Fibroblast of the conjunctiva (primary cell): ENCODE measurements at regions not wholly inside any gene's neighbourhood (a gene's known extent, or its start where the extent isn't known, plus 50 kb on each side); places are given as distances from the start of the nearest gene placed in this dataset.
"Not testable (repeated sequence)": the region's sequence is repeated elsewhere in the genome, so short reads cannot be mapped to it uniquely, and the experiment has no call there.

Experiments used
- DNase-seq: peaks from one replicate; pipeline ENCODE4 v3.0.0-alpha.2; 2010; ENCODE audit warnings: low read depth

DNA sequence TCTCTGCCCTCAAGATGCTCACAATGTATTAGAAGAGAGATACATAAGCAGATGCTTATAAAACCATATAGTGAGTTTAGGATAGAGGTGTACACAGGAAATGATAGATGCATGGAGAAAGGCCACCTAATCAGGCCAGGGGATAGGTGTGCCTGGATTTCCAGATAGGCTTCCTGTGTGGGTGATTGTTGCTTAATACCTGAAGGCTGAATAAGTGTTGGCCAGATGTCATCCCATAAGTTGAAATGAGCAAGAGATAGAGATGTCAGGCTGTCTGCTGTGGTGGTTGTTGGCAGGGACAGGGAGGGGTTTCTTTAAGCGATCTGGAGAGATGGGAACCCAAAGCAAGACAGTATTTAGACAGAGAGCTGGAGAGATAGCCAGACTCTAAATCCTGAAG lies 109.8 kb upstream of the SGK1 start:
- DNase-seq = no peak

DNA sequence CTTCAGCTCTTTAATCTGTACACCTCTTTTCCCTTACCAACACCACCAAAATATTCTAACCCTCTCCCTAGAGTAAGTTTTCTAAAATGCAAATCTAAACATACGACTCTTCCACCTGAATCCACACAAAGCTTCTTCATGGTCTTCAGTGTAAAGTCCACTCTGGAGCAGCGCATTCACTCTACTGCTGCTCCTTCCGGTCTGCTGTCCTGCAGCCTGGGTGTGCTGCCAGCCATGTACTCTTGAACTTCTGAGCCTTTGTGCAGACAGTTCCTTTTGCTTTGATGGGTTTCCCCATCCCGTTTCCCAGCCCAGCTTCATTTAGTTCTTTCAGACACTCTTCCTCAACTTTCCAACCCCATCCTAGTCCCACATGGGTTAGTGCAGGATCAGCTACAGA lies 108.7 kb upstream of the SGK1 start:
- DNase-seq = no peak

DNA sequence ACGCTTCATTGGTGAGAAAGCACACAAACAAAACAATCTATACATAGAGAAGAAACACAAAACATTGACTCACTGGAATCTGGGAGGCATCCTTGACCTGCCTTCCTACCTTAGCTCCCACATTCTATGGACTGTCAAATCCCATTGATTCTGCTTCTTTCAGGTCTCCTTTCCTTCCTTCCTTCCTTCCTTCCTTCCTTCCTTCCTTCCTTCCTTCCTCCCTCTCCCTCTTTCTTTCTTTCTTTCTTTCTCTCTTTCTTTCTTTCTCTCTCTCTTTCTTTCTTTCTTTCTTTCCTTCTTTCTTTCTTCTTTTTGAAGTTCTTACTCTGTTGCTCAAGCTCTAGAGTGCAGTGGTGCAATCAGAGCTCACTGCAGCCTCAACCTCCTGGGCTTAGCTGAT lies 108.0 kb upstream of the SGK1 start:
- not testable (repeated sequence) for DNase-seq

DNA sequence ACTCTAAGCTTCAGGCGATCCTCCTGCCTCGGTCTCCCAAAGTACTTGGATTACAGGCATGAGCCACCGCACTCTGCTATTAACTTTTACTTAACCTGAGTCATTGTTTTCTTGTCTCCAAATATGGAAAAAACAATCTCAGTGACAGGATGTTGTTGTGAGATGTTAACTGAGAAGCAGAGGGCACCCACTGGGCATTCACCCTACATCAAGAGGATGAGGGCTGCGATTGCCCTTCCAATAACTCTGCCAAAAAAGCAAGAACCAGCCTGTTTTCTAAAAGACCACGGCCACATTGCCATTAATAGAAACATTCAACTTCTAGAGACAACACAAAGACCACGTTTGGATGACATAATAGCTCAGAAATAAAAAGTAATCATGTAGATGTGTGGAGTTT lies 107.6 kb upstream of the SGK1 start:
- DNase-seq = no peak

DNA sequence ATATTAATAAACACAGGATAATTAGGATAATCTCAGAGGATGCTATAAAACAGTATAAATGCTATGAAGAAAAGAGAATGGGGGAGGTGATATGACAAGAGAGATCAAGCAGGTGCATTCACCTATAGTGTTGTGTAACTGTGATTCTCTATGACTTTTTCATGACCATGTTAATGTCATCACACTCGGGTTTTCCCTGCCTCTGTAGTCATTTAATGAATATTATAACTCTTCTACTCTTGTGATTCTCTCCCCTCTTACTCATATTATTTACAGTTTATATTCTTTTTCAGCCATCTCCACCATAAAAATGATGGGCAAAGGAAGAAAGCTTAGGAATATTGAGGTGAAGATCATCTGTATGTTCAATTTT lies 106.9 kb upstream of the SGK1 start:
- no peak for DNase-seq

GRCh38 chr6:134424165-134424797 lies 106.4 kb upstream of the SGK1 start:
- no peak for DNase-seq

DNA sequence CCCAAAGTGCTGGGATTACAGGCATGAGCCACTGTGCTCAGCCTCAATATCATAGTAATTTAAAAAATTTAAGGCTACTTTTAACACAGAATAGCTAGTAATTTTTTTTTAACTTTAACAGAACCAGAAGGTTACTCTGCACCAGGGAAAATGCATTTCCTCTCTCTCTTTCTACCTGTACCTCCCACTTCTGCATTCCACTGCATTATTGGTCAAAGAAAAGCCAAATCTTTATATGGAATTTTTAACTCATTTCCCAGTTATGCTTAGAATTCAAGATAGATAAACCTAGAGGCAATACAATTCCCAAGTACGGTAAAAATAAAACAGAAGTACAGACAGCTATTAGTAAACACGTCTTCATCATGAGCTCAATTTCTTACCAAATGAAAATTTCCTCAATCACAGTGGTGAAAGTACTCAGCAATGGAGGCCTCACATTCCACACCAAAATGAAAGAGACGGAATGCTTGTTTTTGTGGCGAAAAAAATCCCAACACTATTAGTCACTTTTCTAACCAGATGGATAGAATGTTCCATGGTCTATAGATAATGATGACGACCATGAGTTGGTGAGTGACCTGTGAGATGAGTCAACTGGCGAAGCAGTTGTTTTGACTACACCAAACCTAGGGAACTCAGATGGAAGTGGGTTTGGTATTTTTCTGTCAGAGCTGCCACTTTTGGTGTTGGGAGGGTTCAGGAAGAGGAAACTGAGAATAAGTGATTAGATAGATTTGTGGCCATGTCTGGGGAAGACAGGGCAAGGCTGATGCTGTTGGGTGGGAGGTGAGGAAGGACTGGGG lies 104.7 kb upstream of the SGK1 start:
- peak; percentile 75 for DNase-seq

DNA sequence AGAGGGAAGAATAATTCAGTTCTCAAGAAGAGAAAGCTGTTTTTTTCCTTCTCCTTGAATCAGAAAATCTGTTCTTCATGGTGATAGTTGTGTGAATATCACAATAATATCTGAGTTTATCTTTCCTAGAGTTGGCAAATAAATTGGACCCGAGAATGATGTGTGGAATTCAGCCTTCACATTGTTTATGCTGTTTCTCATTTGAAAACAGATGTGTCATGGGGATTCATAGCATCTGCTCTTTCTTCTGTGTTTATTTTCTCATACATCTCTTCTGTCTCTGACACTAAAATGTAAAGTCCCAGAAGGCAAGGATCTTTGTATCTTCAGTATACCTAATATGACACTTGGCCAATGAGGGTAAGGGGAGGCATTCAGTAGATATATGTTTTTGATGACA lies 103.6 kb upstream of the SGK1 start:
- DNase-seq = no peak

- no peak for DNase-seq
Observed at GRCh38 chr6:134420614-134421181, 102.8 kb upstream of the SGK1 start.

DNA sequence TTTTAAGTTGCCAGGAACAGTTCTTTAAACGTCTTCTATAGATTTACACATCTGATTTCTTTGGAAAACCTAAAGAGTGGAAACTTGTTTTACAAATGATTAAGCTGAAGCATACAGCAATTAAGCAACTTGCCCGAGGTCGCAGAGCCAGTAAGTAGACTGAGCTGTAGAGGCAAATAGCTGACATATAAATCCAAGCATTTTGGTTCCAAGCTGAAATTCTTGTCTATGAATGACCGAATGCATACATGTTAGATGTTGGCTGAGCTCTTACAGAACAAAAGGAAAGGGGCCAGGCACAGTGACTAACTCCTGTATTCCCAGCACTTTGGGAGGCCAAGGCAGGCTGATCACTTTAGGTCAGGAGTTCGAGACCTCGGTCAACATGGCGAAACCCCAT lies 101.8 kb upstream of the SGK1 start:
- no peak for DNase-seq

DNA sequence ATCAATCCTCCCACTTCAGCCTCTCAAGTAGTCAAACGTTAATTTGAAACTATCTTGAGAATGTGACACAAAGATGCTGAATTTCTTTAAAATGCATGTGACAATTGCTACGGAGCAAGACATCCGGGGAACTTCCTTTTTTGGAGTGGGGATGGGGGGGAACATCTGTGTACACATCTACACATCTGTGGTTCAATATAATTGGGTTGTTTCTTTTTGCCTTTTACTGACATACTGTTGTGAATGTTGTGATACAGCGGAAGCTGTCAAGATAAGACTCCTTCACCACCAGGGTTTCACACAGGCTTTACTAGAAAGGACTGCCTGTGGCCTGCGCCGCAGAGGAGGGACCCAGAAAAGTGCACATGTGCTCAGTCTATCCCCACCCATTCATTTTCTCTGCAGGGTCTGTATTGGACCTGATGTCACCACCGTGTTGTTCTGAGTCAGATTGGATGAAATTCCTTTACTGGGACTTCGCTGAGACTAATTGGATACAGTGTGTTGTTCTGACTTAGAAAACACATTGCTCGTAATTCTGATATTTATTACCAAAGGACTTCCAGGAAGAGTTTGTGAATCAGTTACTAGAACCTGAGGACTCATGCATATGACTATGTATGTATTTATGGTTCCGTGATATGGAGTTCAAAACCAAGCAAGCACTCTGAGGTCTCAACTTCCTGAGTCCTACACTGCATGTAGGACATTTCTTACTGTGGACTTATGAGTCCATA lies 98.7 kb upstream of the SGK1 start:
- DNase-seq = no peak

DNA sequence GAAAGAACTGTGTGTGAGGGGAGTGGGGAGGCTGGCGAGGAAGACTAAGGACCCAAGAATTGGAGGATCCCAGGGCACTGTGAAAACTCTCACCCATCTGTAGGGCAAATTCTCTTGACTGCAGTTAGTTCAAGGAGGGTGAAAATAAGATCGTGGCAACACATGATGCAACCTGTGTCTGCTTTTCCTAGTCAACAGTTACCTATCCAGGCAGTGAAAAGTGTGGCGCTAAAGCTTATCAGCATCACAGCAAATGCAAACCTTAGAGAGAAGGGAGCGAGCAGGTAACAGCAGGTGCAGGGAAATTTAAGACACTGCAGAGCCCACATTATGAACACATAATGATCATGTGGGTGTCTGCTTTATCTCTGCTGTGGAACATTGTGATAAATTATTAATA lies 97.7 kb upstream of the SGK1 start:
- no peak for DNase-seq

- DNase-seq = no peak
Observed at GRCh38 chr6:134415194-134415593, 97.3 kb upstream of the SGK1 start.

GRCh38 chr6:134414793-134415192 lies 96.9 kb upstream of the SGK1 start:
- DNase-seq = no peak

DNA sequence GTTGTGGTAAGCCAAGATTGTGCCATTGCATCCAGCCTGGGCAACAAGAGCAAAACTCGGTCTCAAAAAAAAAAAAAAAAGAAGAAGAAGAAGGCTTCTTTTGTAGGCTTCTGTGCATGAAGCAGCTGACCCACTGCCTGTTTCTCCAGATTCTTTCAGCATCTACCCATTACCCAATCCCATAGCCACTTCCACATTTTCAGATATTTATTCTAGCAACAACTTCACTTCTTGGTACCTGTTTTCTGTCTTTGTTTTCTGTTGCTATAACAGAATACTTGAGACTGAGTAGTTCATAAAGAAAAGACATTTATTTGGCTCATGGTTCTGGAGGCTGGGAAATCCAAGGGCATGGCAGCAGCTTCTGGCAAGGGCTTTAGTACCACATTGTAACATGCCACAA lies 95.3 kb upstream of the SGK1 start:
- DNase-seq = no peak

- DNase-seq = no peak
Observed at GRCh38 chr6:134410541-134410940, 92.6 kb upstream of the SGK1 start.

- no peak for DNase-seq
Observed at GRCh38 chr6:134407791-134408190, 89.9 kb upstream of the SGK1 start.

DNA sequence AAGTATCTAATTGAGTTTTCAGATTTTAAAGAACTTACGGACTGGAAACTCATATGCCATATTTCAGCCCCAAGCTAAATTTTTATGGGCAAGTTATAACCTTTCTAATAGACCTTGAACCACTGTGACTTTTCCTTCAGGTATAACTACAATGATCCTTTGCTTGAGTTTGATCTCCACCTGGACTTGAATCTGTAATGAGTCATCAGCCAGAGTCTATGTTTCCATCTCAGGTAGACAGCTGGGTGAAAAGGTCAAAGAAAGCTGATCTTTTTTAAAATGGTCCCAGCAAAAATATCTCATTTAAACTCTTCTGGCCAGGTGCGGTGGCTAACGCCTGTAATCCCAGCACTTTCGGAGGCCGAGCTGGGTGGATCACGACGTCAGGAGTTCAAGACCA lies 88.4 kb upstream of the SGK1 start:
- DNase-seq = no peak

DNA sequence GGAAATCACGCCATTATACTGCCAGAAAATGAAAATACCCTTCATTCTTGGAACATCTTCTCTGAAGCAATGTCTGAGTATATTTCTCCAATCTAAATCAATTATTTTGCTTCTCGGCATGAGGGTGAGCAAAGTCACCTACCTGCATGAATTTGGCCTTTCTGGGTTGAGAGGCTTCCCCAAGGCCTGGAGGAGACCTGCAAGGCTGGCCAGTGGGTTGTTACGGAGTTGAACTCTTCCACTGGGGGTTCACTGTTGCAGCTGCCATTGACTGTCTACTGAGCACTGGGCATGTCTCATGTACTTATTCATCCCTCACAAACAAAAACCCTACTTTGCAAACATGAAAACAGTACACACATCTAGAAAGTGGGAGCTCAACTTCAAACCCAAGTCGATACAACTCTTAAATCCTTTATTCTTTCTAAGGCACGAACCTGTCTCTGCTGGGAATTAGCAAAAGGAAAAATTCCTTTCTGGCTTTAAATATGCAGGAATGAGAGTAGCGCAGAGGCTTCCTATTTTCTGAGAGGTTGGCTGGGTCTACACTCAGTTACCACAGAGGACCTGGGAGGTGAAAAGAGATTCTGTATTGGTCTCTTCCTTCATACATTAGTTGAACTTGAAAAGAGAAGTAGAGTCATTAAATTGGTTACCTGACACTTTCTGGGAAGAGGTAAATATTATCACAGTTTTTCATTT lies 87.6 kb upstream of the SGK1 start:
- no peak for DNase-seq

GRCh38 chr6:134403312-134403711 lies 85.4 kb upstream of the SGK1 start:
- not testable (repeated sequence) for DNase-seq

- no peak for DNase-seq
Observed at GRCh38 chr6:134402372-134402984, 84.6 kb upstream of the SGK1 start.

GRCh38 chr6:134400941-134401340 lies 83.0 kb upstream of the SGK1 start:
- DNase-seq = no peak
